ENCODE measurements at regions not wholly inside any gene's neighbourhood (a gene's known extent, or its start where the extent isn't known, plus 50 kb on each side); places are given as distances from the start of the nearest gene placed in this dataset.
A peak's percentile ranks its signal among the peaks of the same experiment; 100 is the strongest.
"Not testable (repeated sequence)": the region's sequence is repeated elsewhere in the genome, so short reads cannot be mapped to it uniquely, and the experiment has no call there.

GRCh38 chr5:17088051-17088450 lies 129.4 kb upstream of the BASP1 start:
- no peak for DNase-seq

GRCh38 chr5:17089001-17089400 lies 128.4 kb upstream of the BASP1 start:
- no peak for DNase-seq

- no peak for DNase-seq
These were observed 127.7 kb upstream of the BASP1 start for GRCh38 chr5:17089690-17090089.

DNA sequence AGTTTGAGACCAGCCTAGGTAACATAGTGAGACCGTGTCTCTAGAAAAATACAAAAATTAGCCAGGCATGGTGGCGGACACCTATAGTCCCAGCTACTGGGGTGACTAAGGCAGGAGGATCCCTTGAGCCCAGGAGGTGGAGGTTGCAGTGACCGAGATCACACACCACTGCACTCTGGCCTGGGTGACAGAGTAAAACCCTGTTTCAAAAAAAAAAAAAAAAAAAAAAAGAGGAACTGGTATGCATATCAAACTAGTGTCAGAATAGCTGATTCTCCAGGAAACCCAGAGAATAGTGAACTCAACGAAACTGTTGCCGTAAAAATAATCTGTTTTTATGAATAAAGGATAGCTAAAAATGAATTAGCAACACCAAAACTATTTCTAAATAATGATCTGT lies 126.6 kb upstream of the BASP1 start:
- no peak for DNase-seq

GRCh38 chr5:17094830-17095229 lies 122.6 kb upstream of the BASP1 start:
- no peak for DNase-seq

GRCh38 chr5:17096952-17097695 lies 120.3 kb upstream of the BASP1 start:
- DNase-seq = no peak

DNA sequence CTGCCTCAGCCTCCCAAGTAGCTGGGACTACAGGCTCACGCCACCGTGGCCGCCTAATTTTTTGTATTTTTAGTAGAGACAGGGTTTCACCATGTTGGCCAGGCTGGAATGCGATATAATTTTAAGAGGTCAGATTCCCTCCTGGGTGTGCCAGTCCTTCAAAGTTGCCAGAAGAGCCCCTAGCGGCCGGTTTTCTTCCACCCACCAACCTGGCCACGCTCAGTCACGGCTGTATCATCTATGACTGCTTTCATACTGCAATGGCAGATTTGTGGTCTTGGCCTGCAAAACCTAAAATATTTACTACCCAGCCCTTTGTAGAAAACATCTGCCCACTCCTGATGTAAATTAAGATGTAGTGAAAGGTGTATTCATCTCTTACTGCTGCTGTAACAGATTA lies 117.5 kb upstream of the BASP1 start:
- peak; percentile 6 for DNase-seq

DNA sequence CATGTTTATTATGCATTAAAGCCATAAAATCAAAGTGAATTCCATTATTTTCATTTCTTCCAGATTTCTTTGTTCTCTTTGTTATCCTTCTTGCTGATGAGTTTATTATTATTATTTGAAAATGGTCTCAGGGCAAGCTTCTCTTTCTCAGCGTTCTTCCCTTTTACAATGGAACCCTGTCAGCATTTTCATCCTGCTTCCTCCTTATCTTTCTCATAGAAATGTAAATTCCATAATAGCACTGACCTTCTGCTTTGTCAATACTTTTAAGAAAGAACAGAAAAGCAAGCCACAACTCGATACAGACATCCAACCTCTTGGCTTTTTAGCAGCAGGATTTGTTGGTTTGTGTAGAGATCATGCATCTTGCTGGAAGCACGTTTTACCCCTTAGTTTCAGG lies 114.0 kb upstream of the BASP1 start:
- no peak for DNase-seq

DNA sequence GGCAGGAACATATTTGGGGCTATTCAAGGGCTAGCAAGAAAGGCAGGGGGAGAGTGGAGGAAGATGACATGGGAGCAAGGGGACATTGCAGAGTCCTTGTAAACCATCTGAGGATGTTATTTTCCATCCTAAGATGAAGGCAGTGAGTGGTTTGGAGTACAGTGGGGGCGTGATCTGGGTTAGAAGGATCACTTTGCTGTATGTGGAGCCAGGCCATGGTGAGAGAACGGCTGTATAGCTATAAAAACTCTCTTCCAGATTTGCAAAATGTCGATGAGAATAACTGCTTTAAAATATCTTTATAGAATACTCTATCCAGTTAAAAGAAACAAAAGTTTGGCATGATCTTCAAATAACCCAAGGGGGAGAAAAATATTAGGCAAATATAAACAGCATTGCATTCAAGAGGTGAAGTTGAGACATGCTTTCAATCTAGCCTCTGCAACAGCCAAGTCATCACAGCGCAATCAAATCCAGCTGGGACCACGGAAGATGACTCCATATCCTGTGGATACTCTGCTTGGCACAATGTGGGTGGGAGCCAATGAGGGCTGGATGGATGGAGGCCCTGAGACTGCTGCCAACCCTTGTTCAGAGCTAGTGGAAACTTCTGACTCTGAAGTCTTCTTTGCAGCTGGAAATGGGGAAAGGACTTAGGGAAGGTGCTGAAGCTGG lies 111.5 kb upstream of the BASP1 start:
- no peak for DNase-seq

- no peak for DNase-seq
These were observed 110.9 kb upstream of the BASP1 start for GRCh38 chr5:17106521-17106920.

DNA sequence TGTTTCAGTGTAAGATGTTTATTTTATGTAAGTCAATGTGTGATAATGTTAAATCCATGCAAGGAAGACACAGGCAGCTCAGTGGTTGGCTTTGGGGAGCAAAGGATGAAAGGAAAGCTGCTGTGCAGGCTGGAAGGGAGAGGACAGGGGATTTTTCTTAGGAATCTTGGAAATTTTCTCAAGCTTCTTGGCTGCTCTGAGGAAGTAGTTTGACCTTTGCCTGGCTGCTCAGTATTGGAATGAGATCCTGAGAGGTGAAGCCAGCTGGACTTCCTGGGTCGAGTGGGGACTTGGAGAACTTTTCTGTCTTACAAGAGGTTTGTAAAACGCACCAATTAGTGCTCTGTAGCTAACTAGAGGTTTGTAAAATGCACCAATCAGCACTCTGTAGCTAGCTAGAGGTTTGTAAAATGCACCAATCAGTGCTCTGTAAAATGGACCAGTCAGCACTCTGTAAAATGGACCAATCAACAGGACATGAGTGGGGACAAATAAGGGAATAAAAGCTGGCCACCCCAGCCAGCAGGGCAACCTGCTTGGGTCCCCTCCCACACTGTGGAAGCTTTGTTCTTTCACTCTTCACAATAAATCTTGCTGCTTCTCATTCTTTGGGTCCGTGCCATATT lies 105.2 kb upstream of the BASP1 start:
- not testable (repeated sequence) for DNase-seq

DNA sequence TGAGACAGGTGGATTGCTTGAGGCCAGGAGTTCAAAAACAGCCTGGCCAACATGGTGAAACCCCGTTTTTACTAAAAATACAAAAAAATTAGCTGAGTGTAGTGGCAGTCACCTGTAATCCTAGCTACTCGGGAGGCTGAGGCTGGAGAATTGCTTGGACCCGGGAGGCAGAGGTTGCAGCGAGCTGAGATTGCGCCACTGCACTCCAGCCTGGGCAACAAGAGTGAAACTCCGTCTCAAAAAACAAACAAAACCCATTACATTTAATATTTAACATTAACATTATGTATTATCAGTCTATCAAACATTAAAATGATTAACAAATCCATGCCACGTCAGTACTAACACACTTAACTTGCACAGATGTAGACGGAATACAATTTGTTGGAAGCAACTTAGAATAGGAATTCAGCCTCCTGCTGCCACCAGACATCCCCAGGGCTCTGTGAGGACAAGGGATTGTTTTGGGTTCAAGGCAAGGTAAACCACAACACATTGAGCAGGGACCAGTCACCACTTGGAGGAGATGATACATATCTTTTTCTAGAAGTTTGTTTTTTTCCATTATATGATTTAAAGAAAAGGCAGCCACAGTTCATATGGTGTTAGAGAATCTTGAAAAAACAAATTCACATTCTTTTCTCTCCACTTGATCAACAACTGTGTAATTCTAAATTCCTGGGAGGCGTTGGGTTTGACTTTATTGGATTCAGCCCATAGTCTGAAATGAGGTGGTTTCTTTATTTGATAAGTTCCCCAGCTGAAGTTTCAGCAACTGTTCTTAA lies 104.1 kb upstream of the BASP1 start:
- DNase-seq = no peak

DNA sequence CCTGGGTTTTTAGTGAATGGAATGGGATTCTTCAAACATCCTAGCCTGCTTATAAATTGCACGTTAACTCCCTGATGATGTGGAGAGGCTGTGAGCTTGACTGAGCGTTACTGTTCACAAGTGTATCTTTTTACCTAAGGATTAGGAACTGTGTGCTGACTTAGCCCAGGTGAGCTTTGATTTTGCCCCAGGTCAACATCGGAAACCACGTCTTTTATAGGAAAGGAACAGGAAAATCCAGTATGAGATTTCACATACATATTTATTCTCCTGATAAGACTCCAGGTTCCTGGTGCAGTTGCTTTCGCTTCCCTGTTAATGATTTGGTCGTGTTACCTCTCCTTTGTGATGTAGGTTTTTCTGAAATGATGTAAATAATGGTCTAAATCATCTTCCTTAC lies 103.2 kb upstream of the BASP1 start:
- DNase-seq = no peak

- DNase-seq = no peak
These were observed 102.5 kb upstream of the BASP1 start for GRCh38 chr5:17114715-17115599.

DNA sequence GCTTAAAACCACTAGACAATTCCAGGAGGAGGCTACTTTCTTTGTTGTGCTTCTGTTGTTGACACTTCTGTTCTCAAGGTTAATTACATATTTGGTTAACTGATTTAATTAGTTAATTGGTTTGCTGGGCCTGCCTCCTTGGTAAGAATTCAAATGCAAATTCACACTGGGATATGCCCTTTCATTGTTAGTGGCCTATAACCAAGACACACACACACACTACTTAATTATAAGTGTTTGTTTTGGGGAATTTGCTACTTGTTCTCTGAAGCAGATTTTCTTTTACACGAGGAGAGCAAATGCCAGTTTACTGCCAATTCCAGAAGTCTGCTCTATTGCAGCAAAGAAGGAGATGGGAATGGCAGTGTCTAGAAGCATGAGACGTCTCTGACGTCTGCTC lies 101.6 kb upstream of the BASP1 start:
- DNase-seq = no peak

GRCh38 chr5:17118631-17119030 lies 98.8 kb upstream of the BASP1 start:
- DNase-seq = peak; percentile 9

- no peak for DNase-seq
These were observed 97.2 kb upstream of the BASP1 start for GRCh38 chr5:17120209-17120608.

- no peak for DNase-seq
These were observed 95.7 kb upstream of the BASP1 start for GRCh38 chr5:17121776-17122175.

DNA sequence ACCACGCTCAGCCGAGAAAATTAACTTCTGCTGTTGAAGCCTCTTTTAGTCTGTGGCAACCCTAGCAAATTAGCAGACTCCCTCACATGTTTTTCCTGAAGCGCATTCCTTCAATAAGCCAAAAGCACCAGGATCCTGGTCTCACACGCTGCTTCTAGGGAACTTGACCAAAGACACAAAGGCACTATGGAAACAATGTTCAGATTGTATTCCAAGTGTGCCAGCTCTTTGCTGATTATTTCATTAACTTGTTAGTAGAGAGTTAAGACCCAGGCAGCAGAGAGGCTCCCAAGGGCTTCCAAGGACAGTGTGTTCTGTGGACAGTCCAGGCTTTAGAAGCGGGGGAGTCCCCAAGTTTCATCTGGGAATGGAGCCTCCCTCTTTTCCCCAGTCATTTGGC lies 94.4 kb upstream of the BASP1 start:
- no peak for DNase-seq

DNA sequence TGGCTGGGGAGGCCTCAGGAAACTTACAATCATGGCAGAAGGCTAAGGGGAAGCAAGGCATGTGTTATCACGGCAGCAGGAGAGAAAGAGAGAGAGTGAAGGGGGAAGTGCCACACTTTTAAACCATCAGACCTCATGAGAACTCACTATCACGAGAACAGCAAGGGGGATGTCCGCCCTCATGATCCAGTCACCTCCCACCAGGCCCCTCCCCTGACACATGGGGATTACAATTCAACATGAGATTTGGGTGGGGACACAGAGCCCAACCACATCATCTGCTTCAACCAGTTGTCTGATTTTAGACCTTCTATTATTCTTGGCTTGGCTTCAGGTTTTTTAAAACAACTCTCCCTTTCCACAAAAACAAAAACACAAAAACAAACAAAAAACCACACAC lies 93.7 kb upstream of the BASP1 start:
- DNase-seq = not testable (repeated sequence)

DNA sequence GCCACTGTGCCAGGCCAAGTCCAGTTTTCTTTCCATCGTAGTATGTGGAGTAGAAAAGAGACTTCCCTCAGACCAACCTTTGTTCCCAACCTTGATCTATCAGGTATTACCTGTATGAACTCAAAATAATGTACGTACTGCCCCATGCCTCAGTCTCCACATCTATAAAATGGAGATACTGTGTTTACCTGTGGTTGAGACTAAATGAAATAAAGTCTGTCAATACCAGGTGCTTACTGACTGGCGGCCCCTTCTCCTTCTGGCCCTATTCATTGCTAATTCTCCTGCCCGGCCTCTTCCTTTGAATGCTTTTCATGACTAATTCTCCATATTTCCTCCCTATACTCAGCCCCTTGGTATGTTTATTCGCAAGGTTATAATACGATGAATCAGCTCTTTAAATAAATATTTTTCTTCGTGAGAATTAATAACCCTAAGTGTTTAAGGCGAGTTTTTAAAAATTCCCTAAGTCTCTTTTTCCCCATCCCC lies 89.6 kb upstream of the BASP1 start:
- DNase-seq = no peak
